Fibroblast of pulmonary artery (primary cell): ENCODE measurements at regions not wholly inside any gene's neighbourhood (a gene's known extent, or its start where the extent isn't known, plus 50 kb on each side); places are given as distances from the start of the nearest gene placed in this dataset.
"Not testable (repeated sequence)": the region's sequence is repeated elsewhere in the genome, so short reads cannot be mapped to it uniquely, and the experiment has no call there.

Experiments used
- DNase-seq: peaks from one replicate; pipeline ENCODE4 v3.0.0-alpha.2; 2010; ENCODE audit warnings: low read depth
- H3K4me3 ChIP-seq: replicated peaks from 2 replicates; pipeline ENCODE4 v1.5.1; 2011; ENCODE audit warnings: low read depth, mild to moderate bottlenecking, control low read depth, low read length, moderate library complexity
- CTCF ChIP-seq: IDR thresholded peaks from 2 replicates; pipeline ENCODE4 v1.5.1; 2011; ENCODE audit warnings: mild to moderate bottlenecking, control low read depth, low read length, inconsistent platforms; ENCODE audit errors: missing control alignments

GRCh38 chr15:36050899-36051298 lies 504.9 kb upstream of the DPH6 start:
- no peak for TF ChIP-seq CTCF
- no peak overlapping the region for H3K4me3 ChIP-seq
- DNase-seq: no peak

GRCh38 chr15:36052641-36053040 lies 506.7 kb upstream of the DPH6 start:
- DNase-seq: peak; percentile 26
- TF ChIP-seq CTCF: peak; percentile 3
- H3K4me3 ChIP-seq: not testable (repeated sequence)

- H3K4me3 ChIP-seq: no peak overlapping the region
- TF ChIP-seq CTCF: no peak
- no peak for DNase-seq
Measured at GRCh38 chr15:36053746-36054145, 507.8 kb upstream of the DPH6 start.

- no peak for DNase-seq
- TF ChIP-seq CTCF: no peak
- H3K4me3 ChIP-seq: no peak overlapping the region
Measured at GRCh38 chr15:36059596-36059995, 513.6 kb upstream of the DPH6 start.

- no peak overlapping the region for H3K4me3 ChIP-seq
- TF ChIP-seq CTCF: no peak
- no peak for DNase-seq
Measured at GRCh38 chr15:36062357-36062756, 516.4 kb upstream of the DPH6 start.

GRCh38 chr15:36066757-36067156 lies 512.7 kb upstream of the CDIN1 start:
- DNase-seq: no peak
- H3K4me3 ChIP-seq: no peak overlapping the region
- no peak for TF ChIP-seq CTCF

- DNase-seq: no peak
- no peak for TF ChIP-seq CTCF
- H3K4me3 ChIP-seq: no peak overlapping the region
Measured at GRCh38 chr15:36067483-36068274, 511.7 kb upstream of the CDIN1 start.
